Astrocyte of the spinal cord (primary cell): ENCODE measurements at regions not wholly inside any gene's neighbourhood (a gene's known extent, or its start where the extent isn't known, plus 50 kb on each side); places are given as distances from the start of the nearest gene placed in this dataset.

Experiments used
- DNase-seq: peaks from one replicate; pipeline ENCODE4 v3.0.0; 2011; ENCODE audit warnings: low read depth, low spot score
- H3K4me3 ChIP-seq: 2 replicates; pipeline ENCODE4 v1.5.1; 2011; ENCODE audit warnings: low read depth, mild to moderate bottlenecking, low read length, moderate library complexity
- in situ Hi-C: cut with HindIII; loops from 2 replicates; pipeline ENCODE4 v1.10.0; 2017; ENCODE audit warnings: low sequenced_read_pairs
- TF ChIP-seq, protein P1 (sequence below): IDR thresholded peaks from 2 replicates; pipeline ENCODE4 v1.5.1; 2012; ENCODE audit warnings: low read depth, mild to moderate bottlenecking, low read length, inconsistent platforms

DNA sequence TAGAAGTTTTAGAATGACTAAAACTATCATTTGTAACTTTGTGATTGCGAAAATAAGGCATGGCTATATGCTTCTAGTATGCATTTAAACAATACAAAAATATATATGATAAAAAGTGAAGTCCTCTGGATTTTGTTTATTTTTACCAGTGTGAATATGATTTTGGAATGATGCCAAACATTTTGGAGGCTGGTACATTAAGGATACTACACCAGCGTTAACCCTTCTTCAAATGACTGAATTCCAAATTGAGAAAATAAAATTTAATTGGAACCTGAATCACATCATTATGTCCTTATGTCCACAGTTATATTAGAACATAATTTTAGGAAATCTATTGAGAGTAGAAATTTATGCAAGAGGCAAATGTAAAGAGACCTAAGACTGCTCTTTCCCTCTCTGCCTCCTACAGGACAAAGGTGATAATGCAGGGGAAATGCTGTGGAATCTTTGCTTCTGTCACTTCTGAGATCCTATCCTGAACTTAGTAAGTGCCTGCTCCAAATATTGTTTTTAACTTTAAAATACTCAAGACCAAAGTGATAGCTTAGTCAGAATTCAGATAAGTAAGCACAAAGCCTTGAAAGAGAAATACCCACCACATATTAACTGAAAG lies 121.1 kb upstream of the NANOGP8 start:
- peak; percentile 3 for DNase-seq
- TF ChIP-seq, protein P1, sequence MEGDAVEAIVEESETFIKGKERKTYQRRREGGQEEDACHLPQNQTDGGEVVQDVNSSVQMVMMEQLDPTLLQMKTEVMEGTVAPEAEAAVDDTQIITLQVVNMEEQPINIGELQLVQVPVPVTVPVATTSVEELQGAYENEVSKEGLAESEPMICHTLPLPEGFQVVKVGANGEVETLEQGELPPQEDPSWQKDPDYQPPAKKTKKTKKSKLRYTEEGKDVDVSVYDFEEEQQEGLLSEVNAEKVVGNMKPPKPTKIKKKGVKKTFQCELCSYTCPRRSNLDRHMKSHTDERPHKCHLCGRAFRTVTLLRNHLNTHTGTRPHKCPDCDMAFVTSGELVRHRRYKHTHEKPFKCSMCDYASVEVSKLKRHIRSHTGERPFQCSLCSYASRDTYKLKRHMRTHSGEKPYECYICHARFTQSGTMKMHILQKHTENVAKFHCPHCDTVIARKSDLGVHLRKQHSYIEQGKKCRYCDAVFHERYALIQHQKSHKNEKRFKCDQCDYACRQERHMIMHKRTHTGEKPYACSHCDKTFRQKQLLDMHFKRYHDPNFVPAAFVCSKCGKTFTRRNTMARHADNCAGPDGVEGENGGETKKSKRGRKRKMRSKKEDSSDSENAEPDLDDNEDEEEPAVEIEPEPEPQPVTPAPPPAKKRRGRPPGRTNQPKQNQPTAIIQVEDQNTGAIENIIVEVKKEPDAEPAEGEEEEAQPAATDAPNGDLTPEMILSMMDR: peak; percentile 48
- in situ Hi-C loops: no loop called here
- no peak overlapping the region for H3K4me3 ChIP-seq

DNA sequence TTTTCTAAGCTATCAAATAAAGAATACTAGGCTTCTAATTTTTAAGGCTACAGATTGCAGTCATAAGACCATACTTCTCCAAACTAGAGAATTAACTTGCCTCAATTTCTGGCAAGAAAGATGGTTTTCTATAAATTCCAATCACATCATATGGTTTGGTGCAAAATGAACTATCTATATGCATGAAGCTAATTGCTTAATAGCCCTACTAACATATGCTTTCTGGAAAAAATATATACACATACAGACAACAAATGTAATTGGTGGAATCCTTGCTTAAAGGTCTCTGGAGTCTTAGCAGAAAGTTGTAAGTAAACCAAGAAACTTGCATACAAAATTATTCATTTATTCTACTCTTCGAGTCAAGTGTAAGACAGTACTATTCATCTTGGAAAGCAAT lies 113.1 kb upstream of the NANOGP8 start:
- no peak for DNase-seq
- TF ChIP-seq, protein P1: no peak
- no peak overlapping the region for H3K4me3 ChIP-seq
- in situ Hi-C loops: no loop called here

DNA sequence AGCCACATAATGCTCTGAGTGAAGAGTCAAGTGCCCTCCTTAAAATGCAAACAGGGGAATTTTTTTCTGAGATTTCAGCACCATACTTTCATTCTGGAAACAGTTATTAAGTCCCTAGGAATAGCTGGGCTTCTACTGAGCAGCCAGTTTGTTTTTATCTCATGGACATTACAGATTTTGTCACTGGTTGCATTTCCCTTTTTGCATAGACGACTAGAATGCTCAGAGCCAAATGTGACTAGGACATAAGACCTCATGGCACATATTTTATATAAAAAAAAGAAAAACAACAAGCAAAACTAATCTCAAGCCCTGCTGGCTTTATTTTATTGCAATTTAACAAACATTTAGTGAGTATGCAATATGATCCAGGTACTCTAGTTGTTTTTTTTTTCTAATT lies 112.7 kb upstream of the NANOGP8 start:
- TF ChIP-seq, protein P1: no peak
- in situ Hi-C loops: no loop called here
- no peak overlapping the region for H3K4me3 ChIP-seq
- no peak for DNase-seq

DNA sequence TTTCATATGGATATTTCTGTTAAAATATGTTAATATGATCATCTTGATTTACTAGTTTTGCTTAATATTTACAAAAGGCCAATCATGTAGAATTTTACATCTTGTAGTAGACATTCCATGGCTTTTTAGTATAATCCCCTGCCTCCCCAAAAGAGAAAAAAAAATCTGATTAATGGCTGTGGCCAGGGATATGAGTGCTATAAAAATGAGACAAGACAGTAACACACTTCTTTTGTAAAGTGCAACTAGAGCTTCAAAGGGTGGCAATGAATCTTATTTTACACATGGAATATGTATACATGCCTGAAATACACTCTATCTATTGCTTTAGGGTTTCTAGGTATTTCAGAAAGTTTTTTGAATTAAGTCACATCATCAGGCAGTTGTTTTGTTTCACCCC lies 112.2 kb upstream of the NANOGP8 start:
- TF ChIP-seq, protein P1: no peak
- H3K4me3 ChIP-seq: no peak overlapping the region
- no peak for DNase-seq
- in situ Hi-C loops: no loop called here

DNA sequence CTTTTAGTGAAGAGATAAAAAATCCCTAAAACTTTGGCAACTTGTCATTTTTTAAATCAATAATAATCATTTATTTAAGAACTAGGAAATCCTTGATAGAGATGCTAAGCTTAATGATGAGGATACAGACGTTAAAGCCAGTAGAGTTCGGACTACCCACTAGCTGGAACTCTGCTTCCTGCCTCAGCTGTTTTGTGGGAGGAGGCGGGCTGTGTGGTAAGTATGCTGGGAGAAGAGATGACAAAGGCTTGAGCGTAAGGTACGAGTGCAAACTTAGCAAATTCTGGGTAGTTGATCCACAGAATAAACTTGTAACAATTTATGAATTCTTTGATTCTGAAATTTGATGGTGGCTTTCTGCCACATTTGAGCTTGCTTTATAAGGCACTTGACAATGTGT lies 111.2 kb upstream of the NANOGP8 start:
- in situ Hi-C loops: no loop called here
- H3K4me3 ChIP-seq: no peak overlapping the region
- DNase-seq: no peak
- TF ChIP-seq, protein P1: no peak

DNA sequence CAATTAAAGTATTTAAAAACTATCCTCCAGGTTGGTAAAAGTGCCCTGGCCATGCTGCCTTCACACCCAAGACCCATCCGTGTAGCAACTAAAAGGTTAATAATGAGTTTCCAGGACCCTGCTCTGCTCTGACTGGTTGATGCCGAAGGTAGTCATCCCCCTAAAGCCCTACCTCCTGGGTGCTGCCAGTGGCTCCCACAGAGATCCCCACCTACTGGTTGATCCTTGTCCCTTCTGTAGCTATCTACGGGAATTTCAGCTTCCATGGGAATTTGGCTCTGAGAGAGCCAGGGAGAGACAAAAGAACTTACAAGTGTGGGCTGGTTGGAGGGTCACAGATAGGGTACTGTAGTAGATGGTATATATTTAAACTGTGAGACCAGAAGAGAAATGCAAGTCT lies 110.6 kb upstream of the NANOGP8 start:
- no peak for DNase-seq
- in situ Hi-C loops: no loop called here

More for the DNA sequence above, 110.6 kb upstream of the NANOGP8 start:
- H3K4me3 ChIP-seq: no peak overlapping the region
- TF ChIP-seq, protein P1: no peak
